GM23338 (cell line): ENCODE measurements at regions not wholly inside any gene's neighbourhood (a gene's known extent, or its start where the extent isn't known, plus 50 kb on each side); places are given as distances from the start of the nearest gene placed in this dataset.

Source experiments
- ATAC-seq: fragments of 200-7000 bp; cut with Tn5 transposase; 3 replicates; pipeline ENCODE4 v1.9.1; 2020
- DNase-seq: peaks from one replicate; pipeline ENCODE4 v3.0.0-alpha.2; 2015; ENCODE audit warnings: low spot score
- H2AFZ ChIP-seq: fragments of 200-600 bp; sonication (generic); 2 replicates; pipeline ENCODE4 v1.8.0; 2016; ENCODE audit warnings: antibody characterized with exemption, mild to moderate bottlenecking, moderate library complexity
- H3F3A ChIP-seq: fragments of 200-600 bp; sonication (generic); replicated peaks from 2 replicates; pipeline ENCODE4 v1.8.0; 2017; ENCODE audit warnings: antibody characterized with exemption, mixed run types, low read depth
- H3K27ac ChIP-seq: fragments of 200-600 bp; sonication (generic); 2 replicates; pipeline ENCODE4 v1.6.1; 2016; ENCODE audit warnings: low read depth
- H3K27me3 ChIP-seq: fragments of 200-600 bp; sonication (generic); 2 replicates; pipeline ENCODE4 v1.8.0; 2016; ENCODE audit warnings: mild to moderate bottlenecking, mixed run types, moderate library complexity; ENCODE audit not compliant: insufficient read depth
- H3K36me3 ChIP-seq: fragments of 200-600 bp; sonication (generic); 2 replicates; pipeline ENCODE4 v1.8.0; 2016; ENCODE audit warnings: mild to moderate bottlenecking; ENCODE audit not compliant: insufficient read depth
- H3K4me1 ChIP-seq: fragments of 200-600 bp; sonication (generic); 2 replicates; pipeline ENCODE4 v1.8.0; 2016; ENCODE audit warnings: mild to moderate bottlenecking, moderate library complexity; ENCODE audit not compliant: insufficient read depth
- H3K4me2 ChIP-seq: fragments of 200-600 bp; sonication (generic); 2 replicates; pipeline ENCODE4 v1.7.1; 2017; ENCODE audit warnings: mixed run types
- H3K4me3 ChIP-seq: fragments of 200-600 bp; sonication (generic); 2 replicates; pipeline ENCODE4 v1.6.1; 2016; ENCODE audit warnings: mixed run types
- H3K79me2 ChIP-seq: fragments of 200-600 bp; sonication (generic); replicated peaks from 2 replicates; pipeline ENCODE4 v1.8.0; 2017; ENCODE audit warnings: mild to moderate bottlenecking; ENCODE audit not compliant: insufficient read depth
- H3K9me2 ChIP-seq: fragments of 200-600 bp; sonication (generic); 2 replicates; pipeline ENCODE4 v1.8.0; 2017; ENCODE audit not compliant: insufficient read depth
- H4K20me1 ChIP-seq: fragments of 200-600 bp; sonication (generic); replicated peaks from 2 replicates; pipeline ENCODE4 v1.8.0; 2017; ENCODE audit warnings: mild to moderate bottlenecking; ENCODE audit not compliant: insufficient read depth
- H3K27ac Mint-ChIP-seq: 2 replicates; pipeline ENCODE4 v1.8.0; 2020; ENCODE audit warnings: inconsistent platforms, mild to moderate bottlenecking, moderate library complexity, mixed read lengths
- H3K27me3 Mint-ChIP-seq: 3 replicates; pipeline ENCODE4 v1.8.0; 2022; ENCODE audit warnings: low read depth, mild to moderate bottlenecking, moderate library complexity, mixed read lengths, inconsistent platforms; ENCODE audit not compliant: insufficient read depth, poor library complexity
- H3K36me3 Mint-ChIP-seq: 3 replicates; pipeline ENCODE4 v1.8.0; 2021; ENCODE audit warnings: low read depth, mild to moderate bottlenecking, inconsistent platforms, moderate library complexity, mixed read lengths
- H3K4me1 Mint-ChIP-seq: 3 replicates; pipeline ENCODE4 v1.8.0; 2020; ENCODE audit warnings: mild to moderate bottlenecking, inconsistent platforms, mixed read lengths
- H3K4me3 Mint-ChIP-seq: 3 replicates; pipeline ENCODE4 v1.8.0; 2021; ENCODE audit warnings: moderate library complexity, mild to moderate bottlenecking, inconsistent platforms, mixed read lengths
- H3K9me3 Mint-ChIP-seq: 3 replicates; pipeline ENCODE4 v1.8.0; 2020; ENCODE audit warnings: moderate library complexity, mild to moderate bottlenecking, inconsistent platforms, mixed read lengths
- CREB1 ChIP-seq: fragments of 250-450 bp; sonication (Bioruptor Pico); IDR thresholded peaks from 2 replicates; pipeline ENCODE4 v1.5.0; 2020; ENCODE audit warnings: low read depth, mild to moderate bottlenecking, moderate library complexity
- EZH2 ChIP-seq: fragments of 200-600 bp; sonication (generic); IDR thresholded peaks from one replicate; pipeline ENCODE4 v1.8.0; 2017; ENCODE audit warnings: antibody characterized with exemption, mild to moderate bottlenecking, low read depth; ENCODE audit not compliant: unreplicated experiment
- EZH2phosphoT487 ChIP-seq: fragments of 200-600 bp; sonication (generic); IDR thresholded peaks from one replicate; pipeline ENCODE4 v1.8.1; 2018; ENCODE audit warnings: antibody characterized with exemption; ENCODE audit not compliant: unreplicated experiment
- JUNB ChIP-seq: IDR thresholded peaks from one replicate; pipeline ENCODE4 v1.6.1; 2016; ENCODE audit warnings: antibody characterized with exemption; ENCODE audit not compliant: unreplicated experiment
- NANOG ChIP-seq: IDR thresholded peaks from 2 replicates; pipeline ENCODE4 v1.6.1; 2016; ENCODE audit warnings: antibody characterized with exemption, borderline replicate concordance
- POLR2AphosphoS5 ChIP-seq: IDR thresholded peaks from 2 replicates; pipeline ENCODE4 v1.6.1; 2016; ENCODE audit warnings: antibody characterized with exemption, low read depth
- STAT1 ChIP-seq: IDR thresholded peaks from one replicate; pipeline ENCODE4 v1.6.1; 2016; ENCODE audit warnings: antibody characterized with exemption; ENCODE audit not compliant: unreplicated experiment
- ZNF114 ChIP-seq: fragments of 250-450 bp; sonication (Bioruptor Pico); IDR thresholded peaks from 2 replicates; pipeline ENCODE4 v1.5.0; 2020; ENCODE audit warnings: mild to moderate bottlenecking, moderate library complexity
- ZNF331 ChIP-seq: fragments of 250-450 bp; sonication (Bioruptor Pico); IDR thresholded peaks from 2 replicates; pipeline ENCODE4 v1.5.0; 2020; ENCODE audit warnings: low read depth, mild to moderate bottlenecking, moderate library complexity
- TF ChIP-seq, protein P1 (sequence below): fragments of 250-450 bp; sonication (Bioruptor Pico); IDR thresholded peaks from 2 replicates; pipeline ENCODE4 v1.5.0; 2020; ENCODE audit warnings: mild to moderate bottlenecking, moderate library complexity
- TF ChIP-seq, protein P2 (sequence below): IDR thresholded peaks from 2 replicates; pipeline ENCODE4 v1.6.1; 2016; ENCODE audit warnings: antibody characterized with exemption
- TF ChIP-seq, protein P3 (sequence below): IDR thresholded peaks from one replicate; pipeline ENCODE4 v1.6.1; 2018; ENCODE audit warnings: antibody characterized with exemption; ENCODE audit not compliant: unreplicated experiment
- TF ChIP-seq, protein P4 (sequence below), 2 experiments: fragments of 200-600 bp in 1 of 2; sonication (generic) in 1 of 2; conservative IDR thresholded peaks; 2 replicates each; pipeline versions ENCODE4 v1.5.1 to v1.6.1; 2016 to 2017; ENCODE audit warnings: antibody characterized with exemption in 2 of 2, low read depth in 2 of 2, mild to moderate bottlenecking in 2 of 2, moderate library complexity in 1 of 2

DNA sequence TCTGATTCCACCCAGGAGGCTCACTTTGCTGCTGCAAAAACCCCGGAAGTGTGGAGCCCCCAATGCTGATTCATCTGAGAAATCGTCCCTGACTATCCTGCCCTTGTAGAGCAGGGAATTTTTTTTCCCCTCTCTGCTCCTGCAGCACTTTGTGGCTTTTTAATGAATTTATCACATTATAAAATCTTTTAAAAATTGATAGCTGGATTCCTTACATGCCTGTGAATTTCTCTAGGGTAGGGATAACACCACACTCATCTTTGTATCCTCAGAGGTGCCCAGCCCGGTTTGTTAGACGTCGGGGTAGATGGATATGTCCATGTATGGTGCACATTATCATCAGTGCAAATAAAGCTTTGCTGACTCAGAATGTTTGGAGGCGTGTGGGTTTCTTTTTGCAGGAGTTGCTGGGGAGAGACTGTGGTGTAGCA, 185.7 kb downstream of the STK31 start:
- H3K79me2 ChIP-seq: no peaks in the 10 kb centered on the region

More for the DNA sequence above, 185.7 kb downstream of the STK31 start:
- Histone ChIP-seq H3K4me3 (no peak overlapping the region), H2AFZ (no peak overlapping the region), H3K4me2 (no peak overlapping the region), H3K36me3 (no peaks in the 10 kb centered on the region), H3K27me3 (no peaks in the 10 kb centered on the region), H3K9me2 (no peaks in the 10 kb centered on the region), H3F3A (no peaks in the 10 kb centered on the region), H3K4me1 (no peaks in the 10 kb centered on the region), H4K20me1 (no peaks in the 10 kb centered on the region), H3K27ac (no peak overlapping the region)
- H3K4me1 Mint-ChIP-seq: peaks cover 3% of the 10 kb centered on the region; the same call in 2 of the 3 replicates
- no peaks in the 10 kb centered on the region for H3K9me3 Mint-ChIP-seq
- TF ChIP-seq ZNF331 (CRISPR knock-in tag) (no peak), NANOG (no peak), STAT1 (no peak), POLR2AphosphoS5 (no peak), EZH2phosphoT487 (no peak), CREB1 (no peak), EZH2 (no peak), ZNF114 (CRISPR knock-in tag) (no peak), JUNB (no peak)
- TF ChIP-seq, protein P1, sequence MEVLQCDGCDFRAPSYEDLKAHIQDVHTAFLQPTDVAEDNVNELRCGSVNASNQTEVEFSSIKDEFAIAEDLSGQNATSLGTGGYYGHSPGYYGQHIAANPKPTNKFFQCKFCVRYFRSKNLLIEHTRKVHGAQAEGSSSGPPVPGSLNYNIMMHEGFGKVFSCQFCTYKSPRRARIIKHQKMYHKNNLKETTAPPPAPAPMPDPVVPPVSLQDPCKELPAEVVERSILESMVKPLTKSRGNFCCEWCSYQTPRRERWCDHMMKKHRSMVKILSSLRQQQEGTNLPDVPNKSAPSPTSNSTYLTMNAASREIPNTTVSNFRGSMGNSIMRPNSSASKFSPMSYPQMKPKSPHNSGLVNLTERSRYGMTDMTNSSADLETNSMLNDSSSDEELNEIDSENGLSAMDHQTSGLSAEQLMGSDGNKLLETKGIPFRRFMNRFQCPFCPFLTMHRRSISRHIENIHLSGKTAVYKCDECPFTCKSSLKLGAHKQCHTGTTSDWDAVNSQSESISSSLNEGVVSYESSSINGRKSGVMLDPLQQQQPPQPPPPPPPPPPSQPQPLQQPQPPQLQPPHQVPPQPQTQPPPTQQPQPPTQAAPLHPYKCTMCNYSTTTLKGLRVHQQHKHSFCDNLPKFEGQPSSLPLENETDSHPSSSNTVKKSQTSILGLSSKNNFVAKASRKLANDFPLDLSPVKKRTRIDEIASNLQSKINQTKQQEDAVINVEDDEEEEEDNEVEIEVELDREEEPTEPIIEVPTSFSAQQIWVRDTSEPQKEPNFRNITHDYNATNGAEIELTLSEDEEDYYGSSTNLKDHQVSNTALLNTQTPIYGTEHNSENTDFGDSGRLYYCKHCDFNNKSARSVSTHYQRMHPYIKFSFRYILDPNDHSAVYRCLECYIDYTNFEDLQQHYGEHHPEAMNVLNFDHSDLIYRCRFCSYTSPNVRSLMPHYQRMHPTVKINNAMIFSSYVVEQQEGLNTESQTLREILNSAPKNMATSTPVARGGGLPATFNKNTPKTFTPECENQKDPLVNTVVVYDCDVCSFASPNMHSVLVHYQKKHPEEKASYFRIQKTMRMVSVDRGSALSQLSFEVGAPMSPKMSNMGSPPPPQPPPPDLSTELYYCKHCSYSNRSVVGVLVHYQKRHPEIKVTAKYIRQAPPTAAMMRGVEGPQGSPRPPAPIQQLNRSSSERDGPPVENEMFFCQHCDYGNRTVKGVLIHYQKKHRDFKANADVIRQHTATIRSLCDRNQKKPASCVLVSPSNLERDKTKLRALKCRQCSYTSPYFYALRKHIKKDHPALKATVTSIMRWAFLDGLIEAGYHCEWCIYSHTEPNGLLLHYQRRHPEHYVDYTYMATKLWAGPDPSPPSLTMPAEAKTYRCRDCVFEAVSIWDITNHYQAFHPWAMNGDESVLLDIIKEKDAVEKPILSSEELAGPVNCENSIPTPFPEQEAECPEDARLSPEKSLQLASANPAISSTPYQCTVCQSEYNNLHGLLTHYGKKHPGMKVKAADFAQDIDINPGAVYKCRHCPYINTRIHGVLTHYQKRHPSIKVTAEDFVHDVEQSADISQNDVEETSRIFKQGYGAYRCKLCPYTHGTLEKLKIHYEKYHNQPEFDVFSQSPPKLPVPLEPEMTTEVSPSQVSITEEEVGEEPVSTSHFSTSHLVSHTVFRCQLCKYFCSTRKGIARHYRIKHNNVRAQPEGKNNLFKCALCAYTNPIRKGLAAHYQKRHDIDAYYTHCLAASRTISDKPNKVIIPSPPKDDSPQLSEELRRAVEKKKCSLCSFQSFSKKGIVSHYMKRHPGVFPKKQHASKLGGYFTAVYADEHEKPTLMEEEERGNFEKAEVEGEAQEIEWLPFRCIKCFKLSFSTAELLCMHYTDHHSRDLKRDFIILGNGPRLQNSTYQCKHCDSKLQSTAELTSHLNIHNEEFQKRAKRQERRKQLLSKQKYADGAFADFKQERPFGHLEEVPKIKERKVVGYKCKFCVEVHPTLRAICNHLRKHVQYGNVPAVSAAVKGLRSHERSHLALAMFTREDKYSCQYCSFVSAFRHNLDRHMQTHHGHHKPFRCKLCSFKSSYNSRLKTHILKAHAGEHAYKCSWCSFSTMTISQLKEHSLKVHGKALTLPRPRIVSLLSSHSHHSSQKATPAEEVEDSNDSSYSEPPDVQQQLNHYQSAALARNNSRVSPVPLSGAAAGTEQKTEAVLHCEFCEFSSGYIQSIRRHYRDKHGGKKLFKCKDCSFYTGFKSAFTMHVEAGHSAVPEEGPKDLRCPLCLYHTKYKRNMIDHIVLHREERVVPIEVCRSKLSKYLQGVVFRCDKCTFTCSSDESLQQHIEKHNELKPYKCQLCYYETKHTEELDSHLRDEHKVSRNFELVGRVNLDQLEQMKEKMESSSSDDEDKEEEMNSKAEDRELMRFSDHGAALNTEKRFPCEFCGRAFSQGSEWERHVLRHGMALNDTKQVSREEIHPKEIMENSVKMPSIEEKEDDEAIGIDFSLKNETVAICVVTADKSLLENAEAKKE: no peak
- TF ChIP-seq, protein P2, sequence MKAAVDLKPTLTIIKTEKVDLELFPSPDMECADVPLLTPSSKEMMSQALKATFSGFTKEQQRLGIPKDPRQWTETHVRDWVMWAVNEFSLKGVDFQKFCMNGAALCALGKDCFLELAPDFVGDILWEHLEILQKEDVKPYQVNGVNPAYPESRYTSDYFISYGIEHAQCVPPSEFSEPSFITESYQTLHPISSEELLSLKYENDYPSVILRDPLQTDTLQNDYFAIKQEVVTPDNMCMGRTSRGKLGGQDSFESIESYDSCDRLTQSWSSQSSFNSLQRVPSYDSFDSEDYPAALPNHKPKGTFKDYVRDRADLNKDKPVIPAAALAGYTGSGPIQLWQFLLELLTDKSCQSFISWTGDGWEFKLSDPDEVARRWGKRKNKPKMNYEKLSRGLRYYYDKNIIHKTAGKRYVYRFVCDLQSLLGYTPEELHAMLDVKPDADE: no peak
- TF ChIP-seq, protein P3, sequence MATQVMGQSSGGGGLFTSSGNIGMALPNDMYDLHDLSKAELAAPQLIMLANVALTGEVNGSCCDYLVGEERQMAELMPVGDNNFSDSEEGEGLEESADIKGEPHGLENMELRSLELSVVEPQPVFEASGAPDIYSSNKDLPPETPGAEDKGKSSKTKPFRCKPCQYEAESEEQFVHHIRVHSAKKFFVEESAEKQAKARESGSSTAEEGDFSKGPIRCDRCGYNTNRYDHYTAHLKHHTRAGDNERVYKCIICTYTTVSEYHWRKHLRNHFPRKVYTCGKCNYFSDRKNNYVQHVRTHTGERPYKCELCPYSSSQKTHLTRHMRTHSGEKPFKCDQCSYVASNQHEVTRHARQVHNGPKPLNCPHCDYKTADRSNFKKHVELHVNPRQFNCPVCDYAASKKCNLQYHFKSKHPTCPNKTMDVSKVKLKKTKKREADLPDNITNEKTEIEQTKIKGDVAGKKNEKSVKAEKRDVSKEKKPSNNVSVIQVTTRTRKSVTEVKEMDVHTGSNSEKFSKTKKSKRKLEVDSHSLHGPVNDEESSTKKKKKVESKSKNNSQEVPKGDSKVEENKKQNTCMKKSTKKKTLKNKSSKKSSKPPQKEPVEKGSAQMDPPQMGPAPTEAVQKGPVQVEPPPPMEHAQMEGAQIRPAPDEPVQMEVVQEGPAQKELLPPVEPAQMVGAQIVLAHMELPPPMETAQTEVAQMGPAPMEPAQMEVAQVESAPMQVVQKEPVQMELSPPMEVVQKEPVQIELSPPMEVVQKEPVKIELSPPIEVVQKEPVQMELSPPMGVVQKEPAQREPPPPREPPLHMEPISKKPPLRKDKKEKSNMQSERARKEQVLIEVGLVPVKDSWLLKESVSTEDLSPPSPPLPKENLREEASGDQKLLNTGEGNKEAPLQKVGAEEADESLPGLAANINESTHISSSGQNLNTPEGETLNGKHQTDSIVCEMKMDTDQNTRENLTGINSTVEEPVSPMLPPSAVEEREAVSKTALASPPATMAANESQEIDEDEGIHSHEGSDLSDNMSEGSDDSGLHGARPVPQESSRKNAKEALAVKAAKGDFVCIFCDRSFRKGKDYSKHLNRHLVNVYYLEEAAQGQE: no peak
- TF ChIP-seq, protein P4, sequence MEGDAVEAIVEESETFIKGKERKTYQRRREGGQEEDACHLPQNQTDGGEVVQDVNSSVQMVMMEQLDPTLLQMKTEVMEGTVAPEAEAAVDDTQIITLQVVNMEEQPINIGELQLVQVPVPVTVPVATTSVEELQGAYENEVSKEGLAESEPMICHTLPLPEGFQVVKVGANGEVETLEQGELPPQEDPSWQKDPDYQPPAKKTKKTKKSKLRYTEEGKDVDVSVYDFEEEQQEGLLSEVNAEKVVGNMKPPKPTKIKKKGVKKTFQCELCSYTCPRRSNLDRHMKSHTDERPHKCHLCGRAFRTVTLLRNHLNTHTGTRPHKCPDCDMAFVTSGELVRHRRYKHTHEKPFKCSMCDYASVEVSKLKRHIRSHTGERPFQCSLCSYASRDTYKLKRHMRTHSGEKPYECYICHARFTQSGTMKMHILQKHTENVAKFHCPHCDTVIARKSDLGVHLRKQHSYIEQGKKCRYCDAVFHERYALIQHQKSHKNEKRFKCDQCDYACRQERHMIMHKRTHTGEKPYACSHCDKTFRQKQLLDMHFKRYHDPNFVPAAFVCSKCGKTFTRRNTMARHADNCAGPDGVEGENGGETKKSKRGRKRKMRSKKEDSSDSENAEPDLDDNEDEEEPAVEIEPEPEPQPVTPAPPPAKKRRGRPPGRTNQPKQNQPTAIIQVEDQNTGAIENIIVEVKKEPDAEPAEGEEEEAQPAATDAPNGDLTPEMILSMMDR (conservative IDR thresholded peaks at IDR 0.05; ENCODE audit: low read depth in 2 of 2): no peak
- H3K4me3 Mint-ChIP-seq: no peak overlapping the region
- H3K27ac Mint-ChIP-seq: no peak overlapping the region
- DNase-seq (no peak), ATAC-seq (no peak)
- no peaks in the 10 kb centered on the region for H3K36me3 Mint-ChIP-seq
- no peaks in the 10 kb centered on the region for H3K27me3 Mint-ChIP-seq
